ENCODE measurements at regions not wholly inside any gene's neighbourhood (a gene's known extent, or its start where the extent isn't known, plus 50 kb on each side); places are given as distances from the start of the nearest gene placed in this dataset.

DNA sequence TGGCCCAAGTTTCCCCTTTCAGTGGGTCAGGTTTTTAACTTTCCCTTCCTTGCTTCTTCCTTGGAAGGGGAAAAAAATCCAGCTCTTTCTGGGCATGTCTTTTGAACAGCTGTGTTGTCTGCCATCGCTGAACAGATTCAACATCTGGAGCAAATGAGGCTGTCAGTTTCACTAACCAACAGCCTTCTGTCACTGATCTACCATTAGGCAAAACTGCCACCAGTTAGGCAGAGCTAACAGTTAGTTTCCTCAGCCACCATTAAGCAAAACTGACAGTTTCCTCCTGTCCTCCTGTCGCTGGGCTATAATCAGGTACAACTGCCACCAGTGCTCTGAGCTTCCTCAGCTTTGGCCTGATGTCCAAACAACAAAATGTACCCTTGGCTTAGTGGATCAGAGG, 81.9 kb downstream of the NPTX2 start:
- H3K36me3 ChIP-seq, result no peaks in the 10 kb centered on the region
- intact Hi-C loops (cut with DNase I; ENCODE audit: low total_unique reads), result no loop called here
- H3K27ac ChIP-seq, result no peak overlapping the region
- DNase-seq, result no peak
- H3K4me3 ChIP-seq, result no peak overlapping the region
- TF ChIP-seq, protein P1, sequence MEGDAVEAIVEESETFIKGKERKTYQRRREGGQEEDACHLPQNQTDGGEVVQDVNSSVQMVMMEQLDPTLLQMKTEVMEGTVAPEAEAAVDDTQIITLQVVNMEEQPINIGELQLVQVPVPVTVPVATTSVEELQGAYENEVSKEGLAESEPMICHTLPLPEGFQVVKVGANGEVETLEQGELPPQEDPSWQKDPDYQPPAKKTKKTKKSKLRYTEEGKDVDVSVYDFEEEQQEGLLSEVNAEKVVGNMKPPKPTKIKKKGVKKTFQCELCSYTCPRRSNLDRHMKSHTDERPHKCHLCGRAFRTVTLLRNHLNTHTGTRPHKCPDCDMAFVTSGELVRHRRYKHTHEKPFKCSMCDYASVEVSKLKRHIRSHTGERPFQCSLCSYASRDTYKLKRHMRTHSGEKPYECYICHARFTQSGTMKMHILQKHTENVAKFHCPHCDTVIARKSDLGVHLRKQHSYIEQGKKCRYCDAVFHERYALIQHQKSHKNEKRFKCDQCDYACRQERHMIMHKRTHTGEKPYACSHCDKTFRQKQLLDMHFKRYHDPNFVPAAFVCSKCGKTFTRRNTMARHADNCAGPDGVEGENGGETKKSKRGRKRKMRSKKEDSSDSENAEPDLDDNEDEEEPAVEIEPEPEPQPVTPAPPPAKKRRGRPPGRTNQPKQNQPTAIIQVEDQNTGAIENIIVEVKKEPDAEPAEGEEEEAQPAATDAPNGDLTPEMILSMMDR (IDR thresholded peaks at IDR 0.05), result no peak
- no peak for TF ChIP-seq POLR2A (IDR thresholded peaks at IDR 0.05)
- no peaks in the 10 kb centered on the region for H3K4me1 ChIP-seq
- H3K9me3 ChIP-seq, result no peaks in the 10 kb centered on the region
- H3K27me3 ChIP-seq, result no peaks in the 10 kb centered on the region

DNA sequence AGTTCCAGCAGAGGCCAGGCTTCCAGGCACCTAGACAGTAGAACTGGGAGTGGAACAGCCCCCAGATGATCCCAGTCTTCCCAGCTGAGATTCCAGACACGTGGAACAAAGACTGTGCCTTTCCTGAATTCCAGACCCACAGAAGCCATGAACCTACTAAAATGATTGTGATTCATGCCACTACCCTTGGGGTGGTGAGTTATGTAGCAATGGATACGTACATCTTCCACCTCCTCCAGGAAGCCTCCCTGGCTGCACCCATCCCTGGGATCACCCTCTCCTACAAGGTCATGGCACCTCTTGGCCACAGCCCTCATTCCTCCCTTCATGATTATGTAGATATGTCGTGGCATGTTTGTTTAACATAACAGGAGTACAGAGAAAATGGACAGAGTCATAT, 83.4 kb downstream of the NPTX2 start:
- no peak for TF ChIP-seq POLR2A (IDR thresholded peaks at IDR 0.05)
- TF ChIP-seq, protein P1 (IDR thresholded peaks at IDR 0.05), result no peak
- no peaks in the 10 kb centered on the region for H3K36me3 ChIP-seq
- H3K4me1 ChIP-seq, result no peaks in the 10 kb centered on the region
- intact Hi-C loops (cut with DNase I; ENCODE audit: low total_unique reads), result no loop called here
- no peaks in the 10 kb centered on the region for H3K27me3 ChIP-seq
- H3K9me3 ChIP-seq, result no peaks in the 10 kb centered on the region
- H3K27ac ChIP-seq, result no peak overlapping the region
- DNase-seq, result no peak
- H3K4me3 ChIP-seq, result no peak overlapping the region

DNA sequence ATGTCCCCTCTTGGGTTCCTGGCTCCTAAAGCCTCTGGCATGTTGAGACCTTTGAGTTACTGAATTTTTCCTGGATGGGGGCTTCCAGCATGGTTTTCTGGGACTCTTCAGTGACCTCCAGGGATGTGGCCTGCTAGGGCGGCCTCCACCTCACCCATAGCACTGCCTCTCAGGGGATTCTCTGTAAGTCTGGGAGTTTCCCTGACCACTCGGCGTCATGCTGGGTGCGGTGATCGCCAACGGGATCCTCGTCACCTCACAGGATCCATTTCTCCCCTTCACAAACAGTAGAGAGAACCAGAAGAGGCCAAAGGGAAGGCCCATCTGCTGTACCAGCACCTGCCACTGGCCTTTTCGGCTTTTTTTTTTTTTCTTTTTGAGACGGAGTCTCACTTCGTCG, 84.3 kb downstream of the NPTX2 start:
- Histone ChIP-seq H3K36me3 (no peaks in the 10 kb centered on the region), H3K27me3 (no peaks in the 10 kb centered on the region), H3K4me1 (no peaks in the 10 kb centered on the region), H3K4me3 (no peak overlapping the region), H3K9me3 (no peaks in the 10 kb centered on the region), H3K27ac (no peak overlapping the region)
- TF ChIP-seq POLR2A (IDR thresholded peaks at IDR 0.05), result no peak
- TF ChIP-seq, protein P1 (IDR thresholded peaks at IDR 0.05), result no peak
- intact Hi-C loops (cut with DNase I; ENCODE audit: low total_unique reads), result no loop called here
- no peak for DNase-seq

DNA sequence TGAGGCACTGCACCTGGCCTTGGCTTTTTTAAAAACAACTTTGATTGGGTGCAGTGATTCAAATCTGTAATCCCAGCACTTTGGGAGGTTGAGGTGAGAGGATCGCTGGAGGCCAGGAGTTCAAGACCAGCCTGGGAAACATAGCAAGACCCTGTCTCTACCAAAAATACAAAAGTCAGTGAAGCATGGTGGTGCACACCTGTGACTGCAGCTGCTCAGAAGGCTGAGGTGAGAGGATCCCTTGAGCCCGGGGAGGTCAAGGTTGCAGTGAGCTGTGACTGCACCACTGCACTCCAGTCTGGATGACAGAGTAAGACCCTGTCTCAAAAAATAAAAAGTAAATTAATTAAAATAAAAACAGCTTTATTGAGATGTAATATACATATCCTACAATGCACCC, 84.9 kb downstream of the NPTX2 start:
- Histone ChIP-seq H3K4me1 (no peaks in the 10 kb centered on the region), H3K9me3 (no peaks in the 10 kb centered on the region), H3K27ac (no peak overlapping the region), H3K4me3 (no peak overlapping the region), H3K27me3 (no peaks in the 10 kb centered on the region), H3K36me3 (no peaks in the 10 kb centered on the region)
- intact Hi-C loops (cut with DNase I; ENCODE audit: low total_unique reads), result no loop called here
- TF ChIP-seq POLR2A (IDR thresholded peaks at IDR 0.05), result no peak
- TF ChIP-seq, protein P1 (IDR thresholded peaks at IDR 0.05), result no peak
- no peak for DNase-seq

DNA sequence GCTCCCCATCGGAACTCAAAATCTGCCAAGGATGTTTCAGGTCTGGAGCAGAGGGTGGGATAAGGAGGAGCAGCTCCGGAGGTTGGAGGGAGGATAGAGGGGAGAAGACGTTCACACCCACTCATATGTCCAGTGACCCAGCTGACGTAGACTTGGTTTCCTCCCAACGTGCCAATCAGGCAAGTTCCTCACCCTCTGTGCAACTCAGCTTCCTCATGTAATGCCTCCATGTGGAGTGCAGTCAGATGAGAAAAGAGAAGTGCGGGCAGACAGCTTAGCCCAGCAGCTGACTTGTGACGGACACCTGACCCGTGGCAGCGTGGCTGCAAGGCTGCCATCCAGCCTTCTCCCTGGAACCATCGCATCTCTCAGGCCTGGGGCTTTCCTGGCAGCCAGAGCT, 86.8 kb downstream of the NPTX2 start:
- no peak for DNase-seq
- no peak for TF ChIP-seq POLR2A (IDR thresholded peaks at IDR 0.05)
- TF ChIP-seq, protein P1 (IDR thresholded peaks at IDR 0.05), result no peak
- Histone ChIP-seq H3K4me3 (no peak overlapping the region), H3K4me1 (no peaks in the 10 kb centered on the region), H3K27ac (no peak overlapping the region), H3K27me3 (no peaks in the 10 kb centered on the region), H3K36me3 (no peaks in the 10 kb centered on the region), H3K9me3 (no peaks in the 10 kb centered on the region)
- intact Hi-C loops (cut with DNase I; ENCODE audit: low total_unique reads), result no loop called here

Data from uterus (tissue), 3 donors.